IPS-NIHi7 (cell line): ENCODE measurements at regions not wholly inside any gene's neighbourhood (a gene's known extent, or its start where the extent isn't known, plus 50 kb on each side); places are given as distances from the start of the nearest gene placed in this dataset.
A peak's percentile ranks its signal among the peaks of the same experiment; 100 is the strongest.
"Not testable (repeated sequence)": the region's sequence is repeated elsewhere in the genome, so short reads cannot be mapped to it uniquely, and the experiment has no call there.

Experiments used
- DNase-seq: peaks from one replicate; pipeline ENCODE4 v3.0.0; 2012; ENCODE audit warnings: mixed read lengths; ENCODE audit errors: extremely low spot score

DNA sequence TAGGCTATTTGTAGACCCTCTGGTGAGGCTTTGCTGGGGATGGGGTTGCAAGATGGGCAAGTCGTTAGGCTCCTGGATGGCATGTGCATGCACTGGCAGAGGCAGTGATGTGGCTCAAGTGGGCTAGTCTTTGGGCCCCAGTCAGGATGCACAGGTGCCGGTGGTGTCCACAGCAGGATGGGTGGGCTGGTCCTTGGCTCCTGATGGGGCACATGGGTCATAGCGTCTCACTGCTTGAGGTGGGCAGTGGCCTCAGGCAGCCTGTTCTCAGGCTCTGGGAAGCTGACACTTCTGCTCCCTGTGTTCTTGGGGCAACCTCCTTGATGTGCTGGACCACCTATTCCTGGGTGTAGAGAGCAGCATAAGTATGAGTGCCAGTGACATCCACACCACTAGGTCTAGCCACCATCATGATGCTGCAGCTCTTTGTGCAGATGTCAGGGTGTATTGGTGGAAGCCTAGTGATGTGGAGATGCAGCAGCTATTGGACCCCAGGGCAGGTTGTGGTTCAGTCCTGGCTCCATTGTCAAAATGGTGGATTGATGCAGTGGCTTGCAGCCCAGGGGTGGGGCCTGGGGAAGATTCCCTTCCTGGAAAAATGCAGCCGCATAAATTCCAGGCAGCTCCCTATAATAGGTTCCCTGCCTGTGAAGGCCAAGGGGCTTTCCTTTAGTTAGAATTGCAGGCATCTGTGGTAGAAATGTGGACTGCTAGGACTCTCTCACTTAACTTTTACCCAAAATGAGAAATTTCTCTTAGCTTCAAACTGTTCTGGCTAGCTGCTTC, 742.5 kb upstream of the MDGA2 start:
- DNase-seq: no peak

DNA sequence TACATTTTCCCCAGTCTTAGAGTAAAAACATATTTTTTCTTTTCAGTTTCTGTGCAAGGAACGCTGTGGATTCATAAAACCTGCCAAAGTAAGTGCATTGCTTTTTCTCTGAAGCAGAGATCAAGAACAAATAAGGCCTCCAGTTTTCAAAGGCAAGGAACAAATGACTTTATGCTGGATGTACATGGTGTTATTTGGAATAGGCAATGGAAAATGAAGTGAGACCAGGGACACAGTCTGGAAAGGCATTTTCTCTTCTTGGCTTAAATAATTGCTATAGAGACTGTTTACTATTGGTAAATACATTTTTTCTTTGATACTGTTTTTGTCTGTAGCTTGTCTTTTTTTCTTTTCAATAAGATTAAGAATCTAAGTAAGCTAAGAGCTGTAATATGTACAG, 725.9 kb upstream of the MDGA2 start:
- DNase-seq: no peak

DNA sequence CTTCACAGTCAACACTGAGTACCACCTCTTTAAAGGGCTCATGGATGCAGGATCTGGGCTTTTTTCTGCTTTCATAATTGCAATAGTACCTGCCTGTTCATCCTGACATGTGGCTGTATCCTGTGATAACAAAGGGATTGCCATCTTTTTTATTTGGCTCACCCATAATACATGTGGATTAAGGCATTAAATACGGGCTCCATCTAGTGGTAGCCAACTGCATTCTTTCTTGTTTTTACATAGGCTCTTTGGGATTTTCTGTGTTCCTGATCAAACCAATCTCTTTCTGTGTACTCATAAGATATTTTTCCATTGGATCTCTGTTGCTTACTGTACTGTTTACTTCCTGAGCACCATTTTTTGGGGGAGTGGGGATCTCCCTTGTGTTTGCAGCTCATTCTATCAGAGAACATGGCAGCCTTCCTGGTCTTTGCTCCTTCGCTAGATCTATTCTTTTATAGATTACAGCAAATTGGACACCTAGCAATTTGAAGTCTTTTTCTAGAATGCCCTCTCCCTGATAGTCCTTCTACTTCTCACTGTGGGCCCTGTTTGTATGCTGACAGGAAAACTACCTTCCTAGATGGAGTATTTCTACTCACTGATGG, 723.4 kb upstream of the MDGA2 start:
- peak; percentile 44 for DNase-seq

DNA sequence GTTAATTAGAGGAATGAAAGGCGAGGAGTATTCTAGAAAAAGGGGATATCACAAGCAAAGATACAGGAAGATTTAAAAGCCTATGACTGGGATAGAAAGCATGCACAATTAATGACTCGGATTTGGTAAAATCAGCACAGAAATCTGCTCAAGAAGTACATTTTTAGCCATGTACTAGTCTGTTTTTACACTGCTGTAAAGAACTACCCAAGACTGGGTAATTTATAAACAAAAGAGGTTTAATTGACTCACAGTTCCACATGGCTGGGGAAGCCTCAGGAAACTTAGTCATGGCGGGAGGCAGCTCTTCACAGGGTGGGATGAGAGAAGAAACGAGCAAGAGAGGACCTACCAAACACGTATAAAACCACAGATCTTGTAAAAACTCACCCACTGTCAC, 716.3 kb upstream of the MDGA2 start:
- no peak for DNase-seq

DNA sequence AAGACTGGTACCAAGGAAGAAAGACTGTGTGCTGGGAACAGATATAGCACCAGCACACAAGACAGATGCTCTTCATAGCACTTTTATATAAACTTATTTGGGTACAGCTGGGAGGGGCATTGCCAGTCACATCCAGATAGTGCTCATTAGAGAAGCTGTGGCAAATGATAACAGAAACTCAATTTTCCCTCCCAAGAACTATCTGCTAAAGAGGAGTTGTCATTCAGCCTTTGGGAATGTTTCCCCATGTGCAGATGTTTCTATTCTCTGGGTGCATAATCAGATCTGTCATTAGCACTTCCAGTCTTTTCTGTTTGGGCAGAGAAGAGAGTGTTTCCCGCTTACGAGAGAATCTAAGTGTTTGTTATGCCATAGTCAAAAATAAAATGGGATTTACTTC, 714.9 kb upstream of the MDGA2 start:
- DNase-seq: no peak

DNA sequence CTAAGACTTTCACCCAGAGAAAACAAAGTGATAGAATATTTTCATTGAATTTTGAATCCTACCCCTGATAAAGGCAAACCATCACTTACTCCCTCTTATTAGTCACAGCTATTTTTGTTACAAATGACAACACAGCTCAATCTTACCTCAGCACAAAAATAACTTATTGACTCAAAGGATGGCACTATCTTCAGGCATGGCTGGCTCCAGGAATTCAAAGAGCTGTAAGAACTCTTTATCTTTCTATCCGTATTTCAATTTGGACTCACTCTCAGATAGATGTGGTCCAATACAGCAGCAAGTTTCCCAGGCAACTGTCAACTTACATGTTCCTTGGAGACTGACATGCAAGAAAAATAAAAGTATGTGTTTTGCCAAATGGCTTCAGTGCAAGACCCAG, 709.4 kb upstream of the MDGA2 start:
- no peak for DNase-seq

DNA sequence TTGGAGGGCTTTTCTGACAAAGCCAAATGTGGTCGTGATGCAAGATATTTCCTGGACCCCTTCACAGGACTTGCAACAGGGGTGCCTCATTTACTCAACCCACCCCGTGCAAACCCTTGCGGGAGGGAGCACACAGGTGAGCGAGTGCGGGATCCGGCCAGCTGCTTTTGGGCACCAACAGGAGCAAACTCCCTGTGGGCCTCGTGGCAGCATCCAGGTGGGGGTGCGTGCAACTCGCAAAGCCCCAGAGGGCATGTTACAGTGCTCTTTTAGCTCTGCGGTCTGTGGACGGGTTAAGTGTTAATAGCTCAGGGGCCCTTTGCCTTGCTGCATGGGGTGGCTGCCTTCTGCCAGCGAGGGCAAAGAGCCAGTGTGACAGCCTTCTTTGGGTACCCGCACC, 707.6 kb upstream of the MDGA2 start:
- DNase-seq: no peak

DNA sequence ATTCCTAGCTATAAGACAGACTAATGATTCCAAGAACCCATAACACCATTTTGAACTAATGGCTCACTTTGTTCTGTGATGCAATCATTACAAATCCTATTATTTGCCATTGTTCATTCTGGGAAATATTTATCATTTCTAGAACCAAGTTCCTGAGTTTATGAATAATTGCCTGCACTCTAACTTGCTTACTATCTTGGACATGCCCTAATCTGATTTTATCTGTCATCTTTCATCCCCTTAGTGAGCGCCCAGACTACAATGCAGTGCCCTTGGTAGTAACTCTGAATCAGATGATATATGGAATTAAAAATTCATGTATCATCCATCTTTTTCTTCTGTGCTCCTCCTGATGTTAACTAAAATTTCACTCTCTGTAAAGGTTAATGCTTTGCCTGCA, 703.1 kb upstream of the MDGA2 start:
- no peak for DNase-seq

DNA sequence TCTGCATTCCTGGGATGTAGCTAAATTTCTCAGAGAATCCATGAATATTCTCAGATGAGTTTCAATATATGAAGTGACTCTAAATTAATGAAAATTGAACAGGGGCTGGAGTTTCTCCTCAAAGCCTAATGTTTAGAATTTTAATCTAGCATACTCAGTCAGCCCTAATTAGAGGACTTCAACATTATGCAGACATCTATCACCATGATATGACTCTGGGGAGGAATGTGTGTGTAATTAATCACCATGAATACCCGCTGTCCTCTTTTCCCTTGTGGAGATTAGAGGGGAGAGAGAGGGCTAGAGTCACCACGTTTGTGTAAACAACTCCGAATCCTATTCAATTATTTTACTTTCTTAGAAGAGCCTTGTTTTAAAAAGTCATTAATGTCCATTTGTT, 698.6 kb upstream of the MDGA2 start:
- DNase-seq: no peak

DNA sequence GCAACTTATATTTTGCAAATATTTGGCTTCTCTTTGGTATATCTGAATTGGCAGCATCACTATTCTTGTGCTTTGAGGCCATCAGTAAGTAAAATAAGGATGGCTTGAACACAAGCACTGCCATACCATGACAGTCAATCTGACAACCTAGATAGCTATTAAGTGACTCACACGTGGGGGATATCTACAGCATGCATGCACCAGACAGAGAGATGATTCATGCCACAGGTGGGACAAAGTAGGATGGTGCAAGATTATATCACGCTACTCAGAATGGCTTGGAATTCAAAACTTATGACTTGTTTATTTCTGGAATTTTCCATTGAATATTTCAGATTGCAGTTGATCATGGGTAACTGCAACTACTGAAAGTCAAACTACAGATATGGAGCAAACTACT, 675.6 kb upstream of the MDGA2 start:
- DNase-seq: no peak

DNA sequence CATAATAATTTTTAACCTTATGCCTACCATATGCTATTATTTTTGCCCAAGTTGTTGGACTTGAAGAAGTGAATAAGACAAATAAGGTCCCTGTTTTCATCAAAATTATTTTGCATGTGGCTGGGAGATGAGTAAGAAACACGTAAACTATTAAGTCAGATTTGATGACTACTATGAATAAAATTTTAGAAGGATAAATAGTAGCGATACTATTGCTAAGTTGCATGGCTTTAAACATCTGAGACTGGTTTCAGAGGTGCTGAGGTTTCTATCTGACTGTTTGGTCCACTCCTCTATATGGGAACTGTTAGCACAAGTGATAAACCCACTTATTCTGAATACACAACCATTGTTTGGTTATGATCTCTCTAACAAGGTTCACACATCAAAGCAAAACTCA, 674.3 kb upstream of the MDGA2 start:
- no peak for DNase-seq

DNA sequence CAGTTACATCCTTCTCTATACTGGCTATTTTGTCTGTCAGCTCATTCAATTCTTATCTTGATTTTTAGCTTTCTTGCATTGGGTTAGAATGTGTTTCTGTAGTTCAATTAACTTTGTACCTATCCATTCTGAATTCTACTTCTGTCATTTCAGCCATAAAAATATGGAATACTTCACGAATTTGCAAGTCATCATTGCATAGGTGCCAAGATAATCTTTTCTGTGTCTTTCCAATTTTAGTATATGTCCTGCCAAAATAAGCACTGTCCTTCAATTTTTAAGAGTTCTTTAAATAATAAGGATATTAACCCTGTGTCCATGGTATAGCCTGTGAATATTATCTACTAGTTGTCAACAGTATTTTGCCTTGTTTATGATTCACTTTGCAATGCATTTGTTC, 665.7 kb upstream of the MDGA2 start:
- no peak for DNase-seq

DNA sequence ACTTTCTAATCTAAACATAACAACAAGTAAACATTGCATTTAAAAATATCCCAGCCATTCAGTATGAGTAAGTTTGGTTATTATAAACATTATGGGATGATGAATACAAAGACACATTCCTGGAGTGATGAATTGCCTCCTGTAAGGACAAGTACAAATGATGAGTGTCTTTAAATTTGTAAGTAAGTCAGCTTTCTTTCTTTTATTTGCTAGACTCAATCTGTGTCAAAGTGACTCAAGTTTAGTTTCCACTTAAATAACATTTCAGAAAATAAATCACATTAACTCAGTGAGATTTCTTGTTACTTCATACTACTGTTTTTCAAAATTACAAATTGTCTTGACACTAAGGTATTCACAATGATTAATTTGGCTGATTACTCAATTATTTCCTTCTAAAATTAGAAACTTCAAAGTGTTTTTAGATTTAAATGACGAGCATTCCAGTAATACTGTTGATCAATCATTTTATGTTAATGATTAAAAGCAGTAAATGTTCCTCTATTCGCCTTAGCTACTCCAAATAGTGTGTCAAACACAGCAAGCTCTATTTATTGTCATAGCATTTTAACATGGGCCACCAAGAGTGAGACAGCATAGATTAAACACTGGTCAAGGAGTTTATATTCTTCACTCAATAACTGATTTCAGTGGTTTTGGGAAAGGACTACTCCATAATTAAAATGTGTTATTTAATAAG, 658.0 kb upstream of the MDGA2 start:
- DNase-seq: no peak

DNA sequence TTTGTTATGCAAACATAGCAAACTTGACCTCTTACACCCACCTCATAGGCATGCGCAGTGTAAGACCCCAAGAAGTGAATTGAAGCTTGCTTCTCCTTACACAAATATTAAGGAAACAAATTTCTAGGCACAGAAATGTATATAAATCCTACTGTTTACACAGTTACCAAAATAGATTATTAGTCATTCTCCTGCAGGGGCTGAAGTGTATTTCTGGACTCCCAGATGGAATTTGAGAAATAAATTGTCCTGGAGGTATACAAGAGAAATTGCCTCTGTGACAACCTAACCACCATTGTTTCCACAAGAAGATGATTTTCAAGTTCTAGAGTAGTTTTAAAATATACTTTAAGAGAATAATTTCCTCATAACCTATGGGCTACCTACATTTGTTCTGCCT, 656.0 kb upstream of the MDGA2 start:
- no peak for DNase-seq

DNA sequence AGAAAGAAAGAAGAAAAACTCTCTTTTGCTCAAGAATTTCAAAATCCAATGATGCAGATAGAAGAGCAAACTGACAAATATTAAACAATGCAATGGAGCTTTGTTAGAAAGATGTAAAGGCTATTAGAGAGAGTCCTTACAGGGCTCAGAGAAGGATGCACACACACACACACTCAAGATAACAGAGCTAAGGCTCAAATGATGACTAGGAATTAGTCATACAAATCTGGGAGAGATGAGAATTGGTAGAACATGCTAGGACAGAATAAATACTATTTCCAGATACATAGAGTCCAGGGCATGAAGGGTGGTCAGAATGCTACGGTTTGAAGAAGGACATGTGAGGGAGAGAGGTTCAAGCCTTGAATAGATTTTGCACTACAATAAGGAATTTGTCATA, 650.1 kb upstream of the MDGA2 start:
- no peak for DNase-seq

DNA sequence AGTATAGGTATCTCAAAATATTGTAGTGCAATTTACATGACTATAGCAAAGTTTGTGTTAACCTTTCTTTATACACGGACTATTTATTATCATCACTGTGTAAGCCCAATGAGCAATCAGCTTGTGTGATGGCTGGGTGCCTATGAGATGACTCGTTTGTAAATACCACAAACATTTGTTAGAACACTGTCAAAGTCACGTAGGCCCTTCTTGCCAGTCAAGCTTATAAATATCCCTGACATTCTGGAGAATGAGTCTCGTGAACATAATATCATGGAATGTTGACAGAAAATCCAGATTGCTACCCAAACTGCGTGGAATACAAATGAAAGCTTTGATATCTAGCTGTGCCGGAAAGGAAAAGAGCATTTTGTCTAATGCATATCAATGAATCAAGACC, 648.3 kb upstream of the MDGA2 start:
- no peak for DNase-seq

DNA sequence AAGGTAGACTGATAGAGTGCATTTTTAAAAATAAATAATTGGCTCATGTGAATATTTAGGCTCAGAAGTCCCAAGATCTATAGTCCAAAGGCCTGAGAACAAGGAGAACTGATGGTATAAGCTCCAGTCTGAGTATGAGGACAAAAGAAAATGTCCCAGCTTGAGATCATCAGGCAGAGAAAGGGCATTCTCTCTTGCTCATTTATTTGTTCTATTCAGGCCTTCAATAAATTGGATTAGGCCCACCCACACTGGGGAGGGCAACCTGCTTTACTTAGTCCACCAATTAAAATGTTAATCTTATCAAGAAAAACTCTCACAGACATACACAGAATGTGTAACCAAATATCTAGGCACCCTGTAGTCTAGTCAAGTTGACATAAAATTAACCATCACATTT, 644.4 kb upstream of the MDGA2 start:
- no peak for DNase-seq

DNA sequence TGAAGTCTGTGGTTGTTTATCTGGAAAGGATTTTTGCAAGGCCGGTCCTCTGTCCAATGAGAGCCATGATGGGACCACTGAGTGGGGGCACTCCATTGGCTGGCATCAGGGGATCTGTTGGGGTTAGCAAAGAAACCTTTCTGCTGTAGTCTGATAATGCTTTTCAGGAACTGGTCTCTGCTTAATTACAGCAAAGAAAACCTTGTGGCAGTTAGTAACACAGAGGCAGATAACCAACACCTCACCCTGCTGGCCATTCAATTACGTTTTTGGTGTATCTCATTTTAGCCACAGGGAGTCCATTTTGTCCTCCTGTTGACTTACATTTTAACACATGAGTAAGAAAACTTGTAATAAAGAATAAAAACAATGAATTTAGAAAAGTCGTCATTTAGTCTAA, 629.3 kb upstream of the MDGA2 start:
- no peak for DNase-seq

DNA sequence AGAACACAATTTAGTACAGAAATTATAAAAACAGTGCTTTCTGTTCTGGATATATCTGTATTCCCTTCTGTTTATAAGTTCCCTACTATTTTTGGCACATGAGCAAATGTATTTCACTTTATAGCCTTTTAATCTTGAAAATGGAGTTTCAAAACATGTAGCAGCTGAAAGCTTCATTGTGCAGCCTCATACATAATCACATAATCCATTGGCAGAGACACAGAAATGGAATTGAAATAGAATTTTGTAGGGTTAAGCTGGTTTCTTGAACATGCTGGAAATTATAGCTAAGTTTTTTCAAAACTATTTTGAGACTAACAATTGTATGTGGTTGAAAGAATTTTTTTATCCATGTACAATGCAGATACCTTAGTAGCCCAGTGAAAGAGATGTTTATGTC, 614.3 kb upstream of the MDGA2 start:
- no peak for DNase-seq

DNA sequence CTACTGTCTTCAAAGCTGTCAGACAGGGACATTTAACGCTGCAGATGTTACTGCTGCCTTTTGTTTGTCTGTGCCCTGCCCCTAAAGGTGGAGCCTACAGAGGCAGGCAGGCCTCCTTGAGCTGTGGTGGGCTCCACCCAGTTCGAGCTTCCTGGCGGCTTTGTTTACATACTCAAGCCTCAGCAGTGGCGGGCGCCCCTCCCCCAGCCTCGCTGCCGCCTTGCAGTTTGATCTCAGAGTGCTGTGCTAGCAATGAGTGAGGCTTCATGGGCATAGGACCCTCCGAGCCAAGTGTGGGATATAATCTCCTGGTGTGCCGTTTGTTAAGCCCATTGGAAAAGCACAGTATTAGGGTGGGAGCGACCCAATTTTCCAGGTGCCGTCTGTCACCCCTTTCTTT, 609.8 kb upstream of the MDGA2 start:
- DNase-seq: not testable (repeated sequence)

DNA sequence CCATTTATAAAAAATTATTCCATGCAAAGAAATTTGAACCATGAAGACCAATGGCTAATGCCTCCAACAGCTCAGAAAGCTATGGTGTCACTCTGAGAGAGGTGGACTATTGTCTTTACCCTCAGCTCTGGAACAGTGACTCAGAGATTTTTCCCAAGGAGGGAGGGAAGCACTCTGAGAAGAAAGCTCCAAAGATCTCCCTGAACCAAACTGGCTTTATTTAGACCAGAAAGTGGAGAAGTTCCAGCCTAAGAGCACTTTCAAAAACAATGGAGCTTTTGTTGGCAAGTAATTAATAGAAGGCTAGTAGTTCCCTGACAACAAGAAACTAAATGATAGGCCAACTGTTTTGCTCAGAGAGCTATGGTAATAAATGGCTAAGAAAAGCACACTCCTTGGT, 599.9 kb upstream of the MDGA2 start:
- DNase-seq: no peak

DNA sequence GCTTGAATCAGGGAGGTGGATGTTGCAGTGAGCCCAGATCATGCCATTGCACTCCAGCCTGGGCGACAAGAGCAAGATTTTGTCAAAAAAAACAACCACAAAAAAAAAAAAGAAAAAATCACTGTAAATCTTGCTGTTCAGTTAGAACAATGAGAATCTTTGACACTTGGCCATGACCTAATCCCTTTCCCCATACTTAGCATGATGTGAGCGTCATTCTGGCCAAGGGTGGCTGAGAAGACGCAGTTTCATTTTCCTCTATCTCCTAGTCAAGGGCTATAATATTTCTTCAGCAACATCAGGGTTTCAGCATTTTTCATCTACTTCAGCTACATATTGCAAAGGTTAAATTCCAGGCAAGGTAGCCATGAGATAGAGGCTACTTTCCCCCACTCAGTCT, 599.4 kb upstream of the MDGA2 start:
- no peak for DNase-seq

DNA sequence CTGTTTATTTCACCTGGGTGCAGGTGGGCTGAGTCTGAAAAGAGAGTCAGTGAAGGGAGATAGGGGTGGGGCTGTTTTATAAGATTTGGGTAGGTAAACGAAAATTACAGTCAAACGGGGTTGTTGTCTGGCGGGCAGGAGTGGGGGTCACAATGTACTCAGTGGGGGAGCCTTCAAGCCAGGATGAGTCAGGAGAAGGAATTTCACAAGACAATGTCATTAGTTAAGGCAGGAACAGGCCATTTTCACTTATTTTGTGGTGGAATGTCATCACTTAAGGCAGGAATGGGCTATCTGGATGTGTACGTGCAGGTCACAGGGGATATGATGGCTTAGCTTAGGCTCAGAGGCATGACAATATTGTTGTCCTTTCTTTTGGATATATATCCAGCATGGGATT, 592.5 kb upstream of the MDGA2 start:
- DNase-seq: not testable (repeated sequence)
